Left lung (tissue), 4 donors: ENCODE measurements at regions not wholly inside any gene's neighbourhood (a gene's known extent, or its start where the extent isn't known, plus 50 kb on each side); places are given as distances from the start of the nearest gene placed in this dataset.

ENCODE experiments used
- ATAC-seq: fragments of 200-7000 bp; cut with Tn5 transposase; one replicate; pipeline ENCODE4 v1.9.1; 2020; ENCODE audit warnings: moderate library complexity
- DNase-seq, 4 donors: peaks; one replicate each; pipeline ENCODE4 v3.0.0-alpha.2; 2013 to 2020
- H3K27ac ChIP-seq, 2 donors: fragments of 200-600 bp; sonication (generic) in 1 of 2; one replicate each; pipeline versions ENCODE4 v1.5.0 to v1.8.0; 2020 to 2021
- H3K27me3 ChIP-seq, 2 donors: fragments of 200-600 bp; sonication (generic) in 1 of 2; one replicate each; pipeline versions ENCODE4 v1.5.0 to v1.8.0; 2020 to 2021
- H3K36me3 ChIP-seq, 2 donors: fragments of 200-600 bp; sonication (generic) in 1 of 2; one replicate each; pipeline versions ENCODE4 v1.5.0 to v1.8.0; 2020 to 2021
- H3K4me1 ChIP-seq, 2 donors: fragments of 200-600 bp; one replicate each; pipeline ENCODE4 v1.8.0; 2021
- H3K4me3 ChIP-seq, 2 donors: fragments of 200-600 bp; sonication (generic) in 1 of 2; one replicate each; pipeline versions ENCODE4 v1.5.0 to v1.8.0; 2020 to 2021; ENCODE audit warnings: mild to moderate bottlenecking in 1 of 2
- H3K9me3 ChIP-seq, 2 donors: fragments of 200-600 bp; sonication (generic) in 1 of 2; one replicate each; pipeline versions ENCODE4 v1.5.0 to v1.8.0; 2020 to 2021
- CTCF ChIP-seq, 2 donors: fragments of 200-600 bp; sonication (generic) in 1 of 2; IDR thresholded peaks; one replicate each; pipeline versions ENCODE4 v1.5.0 to v1.8.0; 2021; ENCODE audit warnings: antibody characterized with exemption in 2 of 2
- intact Hi-C, 2 donors: fragments of 100-400 bp; cut with DNase I; formaldehyde crosslinking; loops; one replicate each; pipeline versions ENCODE4 v1.11.2 to v1.14.2; 2022
- donor health status: DM: no; HTN: yes; CAD: no.
- donor health status: DM: no; HTN: no; CAD: no.

- no peaks in the 10 kb centered on the region for H3K4me1 ChIP-seq
- no peaks in the 10 kb centered on the region for H3K27me3 ChIP-seq
- no peak for ATAC-seq
- H3K9me3 ChIP-seq, result peaks cover 0 to 10% of the 10 kb centered on the region in 2 donors
- no peak overlapping the region for H3K27ac ChIP-seq
- intact Hi-C loops, result loop anchor here in 1 of 2 donors (10.0 kb wide), 1 partner anchor 198 kb away; no protein-coding TSS in a partner anchor
- no peak overlapping the region for H3K4me3 ChIP-seq
- DNase-seq, result no peak
- no peak for TF ChIP-seq CTCF (IDR thresholded peaks at IDR 0.05)
- H3K36me3 ChIP-seq, result no peaks in the 10 kb centered on the region
Measured at GRCh38 chr21:17386498-17386897, 126.3 kb upstream of the CXADR start.

GRCh38 chr21:17387030-17387617 is 125.7 kb upstream of the CXADR start:
- intact Hi-C loops, result loop anchor here in 1 of 2 donors (10.0 kb wide), 1 partner anchor 198 kb away; no protein-coding TSS in a partner anchor
- Histone ChIP-seq H3K27me3 (no peaks in the 10 kb centered on the region), H3K4me1 (no peaks in the 10 kb centered on the region), H3K9me3 (peaks cover 0 to 9% of the 10 kb centered on the region in 2 donors), H3K27ac (no peak overlapping the region), H3K4me3 (no peak overlapping the region), H3K36me3 (no peaks in the 10 kb centered on the region)
- DNase-seq (peak in 2 of 4 donors; percentile 67 to 73), ATAC-seq (peak; percentile 89)
- TF ChIP-seq CTCF (IDR thresholded peaks at IDR 0.05), result peak; percentile 53 to 65

DNA sequence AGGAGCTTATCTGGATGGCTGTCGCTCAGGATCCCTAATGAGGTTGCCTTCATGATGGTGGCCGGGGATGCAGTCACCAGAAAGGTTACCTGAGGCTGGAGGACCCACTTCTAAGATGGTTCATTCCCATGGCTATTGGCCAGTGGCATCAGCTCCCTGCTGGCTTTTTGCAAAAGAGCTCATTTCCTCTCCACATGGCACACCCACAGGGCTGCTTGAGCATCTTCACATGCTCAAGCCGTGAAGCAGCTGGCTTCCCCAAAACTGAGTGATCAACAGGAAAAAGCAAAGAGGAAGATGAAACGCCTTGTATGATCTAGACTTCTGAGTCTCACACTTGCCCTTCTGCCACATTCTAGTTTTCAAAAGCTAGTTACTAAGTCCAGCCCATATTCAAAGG is 124.6 kb upstream of the CXADR start:
- intact Hi-C loops, result loop anchor here in 1 of 2 donors (10.0 kb wide), 1 partner anchor 197 kb away; no protein-coding TSS in a partner anchor
- no peak for ATAC-seq

DNA sequence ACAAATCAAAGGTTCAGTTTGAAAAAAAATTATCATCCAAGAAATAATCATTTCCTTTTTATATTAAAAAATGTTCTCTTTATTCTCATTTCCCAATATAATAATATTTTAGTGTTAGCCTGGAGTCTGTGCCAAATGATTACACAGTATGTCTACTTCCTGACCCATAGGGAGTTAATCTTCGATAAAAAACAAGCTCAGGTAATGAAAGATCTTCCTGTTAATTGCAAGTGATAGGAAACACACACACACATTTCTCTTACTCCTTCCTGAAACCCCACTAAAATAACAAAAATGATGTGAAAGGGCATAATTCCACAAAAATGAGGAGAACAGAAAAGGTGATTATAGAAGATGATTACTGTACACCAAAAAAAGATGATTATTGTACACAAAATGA is 123.5 kb upstream of the CXADR start:
- Histone ChIP-seq H3K4me3 (no peak overlapping the region), H3K9me3 (no peaks in the 10 kb centered on the region), H3K36me3 (no peaks in the 10 kb centered on the region), H3K27ac (no peak overlapping the region), H3K4me1 (no peaks in the 10 kb centered on the region), H3K27me3 (no peaks in the 10 kb centered on the region)
- TF ChIP-seq CTCF (IDR thresholded peaks at IDR 0.05), result no peak
- intact Hi-C loops, result loop anchor here in 1 of 2 donors (10.0 kb wide), 1 partner anchor 195 kb away; no protein-coding TSS in a partner anchor
- DNase-seq (no peak), ATAC-seq (no peak)

More for the DNA sequence above, 124.6 kb upstream of the CXADR start:
- no peak for DNase-seq
- peaks cover 0 to 3% of the 10 kb centered on the region in 2 donors for H3K9me3 ChIP-seq
- TF ChIP-seq CTCF (IDR thresholded peaks at IDR 0.05), result no peak
- no peaks in the 10 kb centered on the region for H3K4me1 ChIP-seq
- no peaks in the 10 kb centered on the region for H3K36me3 ChIP-seq
- H3K27me3 ChIP-seq, result no peaks in the 10 kb centered on the region
- H3K4me3 ChIP-seq, result no peak overlapping the region
- no peak overlapping the region for H3K27ac ChIP-seq

DNA sequence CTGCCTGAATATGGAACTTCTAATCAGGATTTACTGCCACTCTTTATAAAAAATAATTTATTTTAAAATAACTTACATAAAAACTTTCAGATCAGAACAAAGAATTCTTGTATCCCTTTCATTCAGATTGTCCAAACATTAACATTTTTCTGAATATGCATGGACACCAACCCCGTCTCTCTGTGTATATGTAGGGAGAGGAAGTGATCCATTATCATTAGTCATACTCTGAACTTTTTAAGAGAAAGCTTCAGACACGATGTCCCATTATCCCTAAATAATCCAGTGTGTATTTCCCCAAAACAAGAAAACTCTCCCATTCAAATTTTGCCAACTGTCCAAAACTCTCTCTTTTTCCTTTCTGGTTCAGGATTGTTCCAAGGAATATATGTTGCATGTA is 122.3 kb upstream of the CXADR start:
- intact Hi-C loops, result no loop called here
- ATAC-seq (no peak), DNase-seq (no peak)
- no peaks in the 10 kb centered on the region for H3K4me1 ChIP-seq
- no peak for TF ChIP-seq CTCF (IDR thresholded peaks at IDR 0.05)
- H3K9me3 ChIP-seq, result no peaks in the 10 kb centered on the region
- no peak overlapping the region for H3K27ac ChIP-seq
- no peaks in the 10 kb centered on the region for H3K36me3 ChIP-seq
- H3K4me3 ChIP-seq, result no peak overlapping the region
- no peaks in the 10 kb centered on the region for H3K27me3 ChIP-seq
